Common myeloid progenitor, CD34-positive (primary cell): ENCODE measurements at regions not wholly inside any gene's neighbourhood (a gene's known extent, or its start where the extent isn't known, plus 50 kb on each side); places are given as distances from the start of the nearest gene placed in this dataset.

Experiments
- CTCF ChIA-PET: fragments of 350-600 bp; sonication (Branson Sonifier 250); formaldehyde crosslinking; loops from one replicate; lab custom pipeline; 2021; ENCODE audit warnings: antibody characterized with exemption; lab: Charles Lee
- POLR2A ChIA-PET: fragments of 350-600 bp; sonication (Branson Sonifier 250); formaldehyde crosslinking; loops from one replicate; lab custom pipeline; 2021; ENCODE audit warnings: antibody characterized with exemption; lab: Charles Lee
- DNase-seq, 3 donors: peaks; one replicate each; pipeline versions ENCODE4 v3.0.0 to v3.0.0-alpha.2; 2013
- H3K27ac ChIP-seq, 2 experiments: 1 replicate in 1 of 2; 2 replicates in 1 of 2; pipeline ENCODE4 v1.7.0; 2013; ENCODE audit warnings: inconsistent platforms in 2 of 2, low read length in 2 of 2, mild to moderate bottlenecking in 2 of 2, low read depth in 1 of 2, moderate library complexity in 1 of 2; ENCODE audit not compliant: severe bottlenecking in 2 of 2, insufficient read depth in 1 of 2, poor library complexity in 1 of 2
- H3K27me3 ChIP-seq, 5 experiments: replicated peaks in 2 of 5; 1 replicate in 3 of 5; 2 replicates in 2 of 5; pipeline versions ENCODE4 v1.6.1 to v1.7.0; 2013; ENCODE audit warnings: low read length in 4 of 5, mild to moderate bottlenecking in 2 of 5, moderate library complexity in 2 of 5, inconsistent platforms in 1 of 5; ENCODE audit not compliant: insufficient read depth in 5 of 5, control insufficient read depth in 4 of 5
- H3K36me3 ChIP-seq, 4 experiments: 1 replicate in 2 of 4; 2 replicates in 2 of 4; pipeline versions ENCODE4 v1.6.1 to v1.7.0; 2013; ENCODE audit warnings: low read length in 3 of 4, control low read depth in 1 of 4, mild to moderate bottlenecking in 1 of 4; ENCODE audit not compliant: control insufficient read depth in 4 of 4, insufficient read depth in 4 of 4
- H3K4me1 ChIP-seq, 4 experiments: 1 replicate in 3 of 4; 2 replicates in 1 of 4; pipeline versions ENCODE4 v1.6.1 to v1.7.1; 2013; ENCODE audit warnings: low read length in 3 of 4, mild to moderate bottlenecking in 3 of 4, control low read depth in 1 of 4, inconsistent platforms in 1 of 4, moderate library complexity in 1 of 4; ENCODE audit not compliant: control insufficient read depth in 4 of 4, insufficient read depth in 4 of 4; ENCODE audit errors: control extremely low read depth in 1 of 4
- H3K4me3 ChIP-seq, 7 experiments: 1 replicate in 4 of 7; 2 replicates in 3 of 7; pipeline versions ENCODE4 v1.5.1 to v1.7.0; 2013; ENCODE audit warnings: mild to moderate bottlenecking in 7 of 7, low read length in 6 of 7, moderate library complexity in 6 of 7, inconsistent platforms in 2 of 7, low read depth in 2 of 7, control low read depth in 1 of 7; ENCODE audit not compliant: insufficient read depth in 4 of 7, control insufficient read depth in 1 of 7; ENCODE audit errors: extremely low read depth in 1 of 7
- H3K9me3 ChIP-seq, 5 experiments: 1 replicate in 4 of 5; 2 replicates in 1 of 5; pipeline versions ENCODE4 v1.6.1 to v1.7.1; 2013; ENCODE audit warnings: low read length in 4 of 5, mild to moderate bottlenecking in 2 of 5, inconsistent platforms in 1 of 5, low read depth in 1 of 5, moderate library complexity in 1 of 5; ENCODE audit not compliant: control insufficient read depth in 4 of 5, insufficient read depth in 2 of 5; ENCODE audit errors: control extremely low read depth in 1 of 5
- WGBS: methylation state at CpG from one replicate; pipeline ENCODE4 v1.1.5; 2013; ENCODE audit not compliant: insufficient coverage; 5-methylcytosine and 5-hydroxymethylcytosine counted together

- DNase-seq, result no peak
- POLR2A ChIA-PET, result interaction anchor here (0.7 kb wide), 1 partner anchor 185 kb away, joined by 3 read pairs; no protein-coding TSS in a partner anchor
- no peaks in the 10 kb centered on the region for H3K9me3 ChIP-seq
Observed at GRCh38 chr9:99389087-99390033, 167.3 kb downstream of the SEC61B start.

GRCh38 chr9:99391937-99392594 lies 170.0 kb downstream of the SEC61B start:
- DNase-seq, result no peak
- POLR2A ChIA-PET, result interaction anchor here (0.6 kb wide), 1 partner anchor 275 kb away, joined by 4 read pairs; no protein-coding TSS in a partner anchor
- Histone ChIP-seq H3K9me3 (no peaks in the 10 kb centered on the region), H3K27ac (no peak overlapping the region), H3K4me1 (no peaks in the 10 kb centered on the region), H3K27me3 (peaks cover 0 to 1% (median 0%) of the 10 kb centered on the region in 5 experiments), H3K36me3 (no peaks in the 10 kb centered on the region), H3K4me3 (no peak overlapping the region)
- CTCF ChIA-PET, result no interaction called here
- WGBS, result 100% methylated on average over 5 of the region's 6 CpGs

More at GRCh38 chr9:99389087-99390033, 167.3 kb downstream of the SEC61B start:
- Histone ChIP-seq H3K27me3 (peaks cover 0 to 1% (median 0%) of the 10 kb centered on the region in 5 experiments), H3K27ac (no peak overlapping the region), H3K4me3 (no peak overlapping the region), H3K4me1 (no peaks in the 10 kb centered on the region), H3K36me3 (no peaks in the 10 kb centered on the region)
- WGBS, result 100% methylated on average over 7 of the region's 10 CpGs
- CTCF ChIA-PET, result no interaction called here

- no peak overlapping the region for H3K4me3 ChIP-seq
Observed at GRCh38 chr9:99392986-99393385, 170.9 kb downstream of the SEC61B start.

GRCh38 chr9:99393993-99394392 lies 171.9 kb downstream of the SEC61B start:
- 0% methylated on average over 1 of the region's 3 CpGs for WGBS
- Histone ChIP-seq H3K4me3 (no peak overlapping the region), H3K4me1 (no peaks in the 10 kb centered on the region), H3K36me3 (no peaks in the 10 kb centered on the region), H3K9me3 (no peaks in the 10 kb centered on the region), H3K27me3 (peaks cover 0 to 1% (median 0%) of the 10 kb centered on the region in 5 experiments), H3K27ac (no peak overlapping the region)
- no peak for DNase-seq
- POLR2A ChIA-PET, result no interaction called here
- CTCF ChIA-PET, result no interaction called here

More at GRCh38 chr9:99392986-99393385, 170.9 kb downstream of the SEC61B start:
- ChIA-PET CTCF (no interaction called here), POLR2A (no interaction called here)
- Histone ChIP-seq H3K36me3 (no peaks in the 10 kb centered on the region), H3K27ac (no peak overlapping the region), H3K4me1 (no peaks in the 10 kb centered on the region), H3K9me3 (no peaks in the 10 kb centered on the region), H3K27me3 (peaks cover 0 to 1% (median 0%) of the 10 kb centered on the region in 5 experiments)
- DNase-seq, result no peak
- WGBS, result 96% methylated on average over 8 of the region's 9 CpGs

GRCh38 chr9:99398241-99398640 lies 176.2 kb downstream of the SEC61B start:
- Histone ChIP-seq H3K4me3 (no peak overlapping the region), H3K27me3 (peaks cover 0 to 1% (median 0%) of the 10 kb centered on the region in 5 experiments), H3K9me3 (no peaks in the 10 kb centered on the region), H3K36me3 (no peaks in the 10 kb centered on the region), H3K4me1 (no peaks in the 10 kb centered on the region), H3K27ac (no peak overlapping the region)
- peak in 1 of 3 donors; percentile 2 for DNase-seq
- WGBS, result 88% methylated on average over 2 of the region's 2 CpGs
- POLR2A ChIA-PET, result no interaction called here
- CTCF ChIA-PET, result no interaction called here

GRCh38 chr9:99399474-99399873 lies 177.4 kb downstream of the SEC61B start:
- no peak for DNase-seq
- no peaks in the 10 kb centered on the region for H3K27me3 ChIP-seq
- no peaks in the 10 kb centered on the region for H3K9me3 ChIP-seq
- no peak overlapping the region for H3K27ac ChIP-seq
- whole genome bisulfite sequencing, result 98% methylated on average over 5 of the region's 5 CpGs
- ChIA-PET CTCF (no interaction called here), POLR2A (no interaction called here)
- H3K4me1 ChIP-seq, result no peaks in the 10 kb centered on the region
- no peak overlapping the region for H3K4me3 ChIP-seq
- H3K36me3 ChIP-seq, result no peaks in the 10 kb centered on the region
